Endothelial cell of umbilical vein (primary cell): ENCODE measurements at regions not wholly inside any gene's neighbourhood (a gene's known extent, or its start where the extent isn't known, plus 50 kb on each side); places are given as distances from the start of the nearest gene placed in this dataset.

Experiments
- BruUV-seq: library from RNA; stranded (reverse); fragments of 400-500 nt; replicated peaks from 2 replicates; lab custom pipeline; 2021; lab: Mats Ljungman, UMichigan
- CTCF ChIA-PET: fragments of 300-600, 350-600 bp; sonication (Branson Sonifier 250); formaldehyde crosslinking; loops from one replicate; lab custom pipeline; 2021; ENCODE audit warnings: antibody characterized with exemption, inconsistent platforms; lab: Charles Lee
- POLR2A ChIA-PET: fragments of 300-600, 350-600 bp; sonication (Branson Sonifier 250); formaldehyde crosslinking; loops from one replicate; lab custom pipeline; 2021; ENCODE audit warnings: antibody characterized with exemption, inconsistent platforms; lab: Charles Lee
- DNase-seq: peaks from one replicate; pipeline ENCODE4 v3.0.0-alpha.2; 2011; ENCODE audit warnings: low read depth, low spot score
- FAIRE-seq: peaks from 2 replicates; lab custom pipeline; 2011; peaks lifted over from hg19 to GRCh38; lab: Jason Lieb, UNC
- H2AFZ ChIP-seq: 2 replicates; pipeline ENCODE4 v1.6.0; 2012; ENCODE audit warnings: low read depth, low read length, control low read depth, inconsistent platforms
- H3K27ac ChIP-seq: 2 replicates; pipeline ENCODE4 v1.5.1; 2011; ENCODE audit warnings: low read depth, mild to moderate bottlenecking, control low read depth, low read length, moderate library complexity; ENCODE audit not compliant: insufficient read depth
- H3K27me3 ChIP-seq, 2 experiments: 2 replicates each; pipeline versions ENCODE4 v1.6.0 to v1.6.1; 2011; ENCODE audit warnings: low read length in 2 of 2, mixed read lengths in 1 of 2; ENCODE audit not compliant: control insufficient read depth in 2 of 2, insufficient read depth in 2 of 2
- H3K36me3 ChIP-seq, 2 experiments: 2 replicates in 1 of 2; 3 replicates in 1 of 2; pipeline ENCODE4 v1.5.1; 2011; ENCODE audit warnings: low read length in 2 of 2, mild to moderate bottlenecking in 1 of 2, moderate library complexity in 1 of 2; ENCODE audit not compliant: control insufficient read depth in 2 of 2, insufficient read depth in 2 of 2; ENCODE audit errors: extremely low read depth in 1 of 2
- H3K4me1 ChIP-seq: 3 replicates; pipeline ENCODE4 v1.5.1; 2011; ENCODE audit warnings: mild to moderate bottlenecking, low read length; ENCODE audit not compliant: control insufficient read depth, insufficient read depth; ENCODE audit errors: extremely low read depth
- H3K4me2 ChIP-seq: 2 replicates; pipeline ENCODE4 v1.6.1; 2011; ENCODE audit warnings: low read length, control low read depth, mixed read lengths; ENCODE audit not compliant: insufficient read depth
- H3K4me3 ChIP-seq, 3 experiments: fragments of 200-600 bp in 1 of 3; sonication (generic), shearing (Covaris generic) in 1 of 3; replicated peaks in 1 of 3; 2 replicates each; pipeline ENCODE4 v1.5.1; 2011 to 2016; ENCODE audit warnings: control low read depth in 3 of 3, low read length in 3 of 3, mild to moderate bottlenecking in 2 of 3, inconsistent platforms in 1 of 3, low read depth in 1 of 3, moderate library complexity in 1 of 3; ENCODE audit not compliant: insufficient read depth in 1 of 3
- H3K79me2 ChIP-seq: 2 replicates; pipeline ENCODE4 v1.6.0; 2012; ENCODE audit warnings: low read length, inconsistent platforms; ENCODE audit not compliant: control insufficient read depth, insufficient read depth
- H3K9ac ChIP-seq: replicated peaks from 2 replicates; pipeline ENCODE3; 2011; ENCODE audit warnings: low read length, control low read depth; ENCODE audit not compliant: insufficient read depth; ENCODE audit errors: extremely low read depth
- H3K9me1 ChIP-seq: replicated peaks from 3 replicates; pipeline ENCODE4 v1.6.0; 2011; ENCODE audit warnings: mild to moderate bottlenecking, low read length; ENCODE audit not compliant: control insufficient read depth, insufficient read depth; ENCODE audit errors: extremely low read depth
- H3K9me3 ChIP-seq: replicated peaks from 2 replicates; pipeline ENCODE4 v1.5.1; 2012; ENCODE audit warnings: low read length, inconsistent platforms; ENCODE audit not compliant: control insufficient read depth, insufficient read depth
- H4K20me1 ChIP-seq: replicated peaks from 2 replicates; pipeline ENCODE3; 2011; ENCODE audit warnings: mild to moderate bottlenecking, low read length; ENCODE audit not compliant: control insufficient read depth, insufficient read depth; ENCODE audit errors: extremely low read depth
- EZH2 ChIP-seq: IDR thresholded peaks from 2 replicates; pipeline ENCODE4 v1.6.1; 2012; ENCODE audit warnings: borderline replicate concordance, low read depth, mild to moderate bottlenecking, moderate library complexity, low read length, inconsistent platforms; ENCODE audit not compliant: severe bottlenecking
- FOS ChIP-seq: IDR thresholded peaks from 2 replicates; pipeline ENCODE4 v1.6.1; 2011; ENCODE audit warnings: mild to moderate bottlenecking, low read length, moderate library complexity, borderline replicate concordance; ENCODE audit not compliant: insufficient read depth
- GATA2 ChIP-seq: IDR thresholded peaks from 2 replicates; pipeline ENCODE4 v1.7.0; 2011; ENCODE audit warnings: low read depth, mild to moderate bottlenecking, moderate library complexity, mixed read lengths, low read length; ENCODE audit not compliant: insufficient read length, insufficient read depth
- JUN ChIP-seq: IDR thresholded peaks from 2 replicates; pipeline ENCODE4 v1.6.1; 2011; ENCODE audit warnings: borderline replicate concordance, low read depth; ENCODE audit not compliant: insufficient read length, insufficient read depth
- MYC ChIP-seq: IDR thresholded peaks from one replicate; pipeline ENCODE4 v1.6.1; 2011; ENCODE audit warnings: mild to moderate bottlenecking, low read depth, low read length
- POLR2A ChIP-seq: IDR thresholded peaks from 2 replicates; pipeline ENCODE4 v1.6.1; 2012; ENCODE audit warnings: low read depth, mild to moderate bottlenecking, control low read depth, low read length
- POLR2AphosphoS5 ChIP-seq: IDR thresholded peaks from 2 replicates; pipeline ENCODE4 v1.6.1; 2012; ENCODE audit warnings: low read depth, mild to moderate bottlenecking, control low read depth, low read length, moderate library complexity; ENCODE audit not compliant: insufficient read depth
- dilution Hi-C: fragments of 300-500 bp; cut with MboI; formaldehyde crosslinking; loops from one replicate; pipeline ENCODE4 v1.15.0; 2019; ENCODE audit warnings: low sequenced_read_pairs; ENCODE audit not compliant: extremely low pct_ligation_motif_present
- intact Hi-C: fragments of 100-400 bp; cut with micrococcal nuclease; formaldehyde crosslinking; loops from one replicate; pipeline ENCODE4 v1.10.0; 2022
- TF ChIP-seq, protein P1 (sequence below): IDR thresholded peaks from 2 replicates; pipeline ENCODE4 v1.6.1; 2011; ENCODE audit not compliant: insufficient read depth, insufficient read length
- TF ChIP-seq, protein P2 (sequence below), 2 donors: IDR thresholded peaks; 1 replicate in 1 of 2; 2 replicates in 1 of 2; pipeline ENCODE4 v1.5.1; 2011; ENCODE audit warnings: low read length in 2 of 2, mild to moderate bottlenecking in 2 of 2, moderate library complexity in 2 of 2, control low read depth in 1 of 2, inconsistent platforms in 1 of 2, low read depth in 1 of 2; ENCODE audit not compliant: insufficient read depth in 1 of 2; ENCODE audit errors: extremely low read depth in 1 of 2

DNA sequence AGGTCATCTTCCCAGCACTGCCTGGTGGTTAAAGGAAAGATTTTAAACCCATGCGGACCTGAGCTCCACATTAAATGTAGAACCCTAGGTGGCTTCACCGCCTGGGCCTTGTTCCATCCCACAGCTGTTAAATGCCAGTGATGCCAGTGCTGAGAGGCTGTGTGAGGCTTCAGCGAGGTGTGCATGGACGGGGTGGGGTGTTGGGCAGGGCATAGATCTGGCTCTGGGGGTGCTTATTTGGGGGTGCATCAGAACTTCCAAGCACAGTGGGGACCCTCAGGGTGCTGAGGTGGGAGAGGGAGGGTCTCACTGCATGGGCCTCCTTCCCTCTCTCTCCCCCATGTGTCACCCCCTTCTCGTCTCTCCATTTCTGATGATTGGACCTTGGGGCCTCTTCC, 90.1 kb upstream of the B3GAT1 start:
- no peak overlapping the region for H2AFZ ChIP-seq
- no peak overlapping the region for H3K9ac ChIP-seq
- H3K9me1 ChIP-seq, result no peaks in the 10 kb centered on the region
- H4K20me1 ChIP-seq, result no peaks in the 10 kb centered on the region
- no TSS peak for BruUV-seq
- no peak overlapping the region for H3K4me3 ChIP-seq
- FAIRE-seq, result no peak
- no peak for DNase-seq
- dilution Hi-C loops (no loop called here), intact Hi-C loops (no loop called here)
- no peak overlapping the region for H3K4me2 ChIP-seq
- H3K9me3 ChIP-seq, result peaks cover 2% of the 10 kb centered on the region
- no peaks in the 10 kb centered on the region for H3K27me3 ChIP-seq
- ChIA-PET POLR2A (no interaction called here), CTCF (no interaction called here)
- TF ChIP-seq, protein P1, sequence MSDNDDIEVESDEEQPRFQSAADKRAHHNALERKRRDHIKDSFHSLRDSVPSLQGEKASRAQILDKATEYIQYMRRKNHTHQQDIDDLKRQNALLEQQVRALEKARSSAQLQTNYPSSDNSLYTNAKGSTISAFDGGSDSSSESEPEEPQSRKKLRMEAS, result no peak
- TF ChIP-seq POLR2A, result no peak
- no peak for TF ChIP-seq FOS
- TF ChIP-seq EZH2, result no peak
- TF ChIP-seq POLR2AphosphoS5, result no peak
- no peak for TF ChIP-seq MYC
- H3K79me2 ChIP-seq, result no peaks in the 10 kb centered on the region
- H3K27ac ChIP-seq, result no peak overlapping the region
- peaks cover 3% of the 10 kb centered on the region for H3K4me1 ChIP-seq
- H3K36me3 ChIP-seq, result no peaks in the 10 kb centered on the region

DNA sequence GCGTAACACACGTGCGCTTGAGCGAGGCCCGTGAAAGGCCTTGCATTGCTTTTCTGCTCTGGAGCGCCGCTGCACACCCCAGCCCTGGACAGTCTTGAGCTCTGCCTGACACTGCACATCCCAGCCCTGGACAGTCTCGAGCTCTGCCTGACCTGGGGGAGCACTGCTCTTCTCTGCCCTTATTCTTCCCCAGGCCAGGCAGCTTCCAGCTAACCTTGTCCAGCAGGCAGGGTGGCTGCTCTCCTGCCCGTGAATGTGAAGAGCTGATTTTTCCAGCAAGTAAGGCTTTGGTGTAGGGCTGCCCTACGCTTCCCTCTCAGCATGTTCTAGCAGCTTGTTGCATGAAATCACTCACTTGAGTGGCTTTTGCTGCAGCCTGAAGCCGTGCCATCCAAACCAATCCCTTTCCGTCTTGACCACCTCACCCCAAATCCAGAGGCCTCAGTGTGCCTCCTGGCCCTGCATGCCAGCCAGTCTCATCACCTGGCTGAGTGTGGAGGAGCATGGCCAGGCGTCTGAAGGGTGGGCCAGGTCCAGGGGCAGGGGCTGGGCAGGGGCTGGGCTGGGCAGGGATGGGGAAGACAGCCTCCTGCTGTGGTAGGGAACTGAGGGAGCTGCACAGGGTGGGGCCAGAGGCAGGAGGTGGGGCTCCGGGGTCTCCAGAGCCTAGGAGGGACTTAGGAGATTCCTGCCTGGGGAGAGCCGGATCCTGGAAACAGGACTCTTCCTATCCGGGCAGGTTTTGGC, 89.5 kb upstream of the B3GAT1 start:
- Histone ChIP-seq H3K9me1 (no peaks in the 10 kb centered on the region), H3K9me3 (peaks cover 2% of the 10 kb centered on the region), H2AFZ (no peak overlapping the region), H3K4me1 (peaks cover 3% of the 10 kb centered on the region), H3K36me3 (no peaks in the 10 kb centered on the region), H3K9ac (no peak overlapping the region), H4K20me1 (no peaks in the 10 kb centered on the region), H3K27ac (no peak overlapping the region), H3K79me2 (no peaks in the 10 kb centered on the region), H3K4me3 (no peak overlapping the region), H3K4me2 (no peak overlapping the region), H3K27me3 (no peaks in the 10 kb centered on the region)
- DNase-seq (no peak), FAIRE-seq (no peak)
- dilution Hi-C loops, result no loop called here
- ChIA-PET CTCF (no interaction called here), POLR2A (no interaction called here)
- BruUV-seq, result no TSS peak
- intact Hi-C loops, result no loop called here
- TF ChIP-seq FOS (no peak), MYC (no peak), EZH2 (no peak), POLR2AphosphoS5 (no peak), JUN (no peak), GATA2 (no peak), POLR2A (no peak)
- TF ChIP-seq, protein P2, sequence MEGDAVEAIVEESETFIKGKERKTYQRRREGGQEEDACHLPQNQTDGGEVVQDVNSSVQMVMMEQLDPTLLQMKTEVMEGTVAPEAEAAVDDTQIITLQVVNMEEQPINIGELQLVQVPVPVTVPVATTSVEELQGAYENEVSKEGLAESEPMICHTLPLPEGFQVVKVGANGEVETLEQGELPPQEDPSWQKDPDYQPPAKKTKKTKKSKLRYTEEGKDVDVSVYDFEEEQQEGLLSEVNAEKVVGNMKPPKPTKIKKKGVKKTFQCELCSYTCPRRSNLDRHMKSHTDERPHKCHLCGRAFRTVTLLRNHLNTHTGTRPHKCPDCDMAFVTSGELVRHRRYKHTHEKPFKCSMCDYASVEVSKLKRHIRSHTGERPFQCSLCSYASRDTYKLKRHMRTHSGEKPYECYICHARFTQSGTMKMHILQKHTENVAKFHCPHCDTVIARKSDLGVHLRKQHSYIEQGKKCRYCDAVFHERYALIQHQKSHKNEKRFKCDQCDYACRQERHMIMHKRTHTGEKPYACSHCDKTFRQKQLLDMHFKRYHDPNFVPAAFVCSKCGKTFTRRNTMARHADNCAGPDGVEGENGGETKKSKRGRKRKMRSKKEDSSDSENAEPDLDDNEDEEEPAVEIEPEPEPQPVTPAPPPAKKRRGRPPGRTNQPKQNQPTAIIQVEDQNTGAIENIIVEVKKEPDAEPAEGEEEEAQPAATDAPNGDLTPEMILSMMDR (IDR thresholded peaks at IDR 0.05; ENCODE audit: extremely low read depth in 1 of 2, insufficient read depth in 1 of 2, low read depth in 1 of 2, low read length in 2 of 2), result no peak
- TF ChIP-seq, protein P1, result no peak
